Fibroblast of lung (primary cell): ENCODE measurements at regions not wholly inside any gene's neighbourhood (a gene's known extent, or its start where the extent isn't known, plus 50 kb on each side); places are given as distances from the start of the nearest gene placed in this dataset.

Source experiments
- CTCF ChIP-seq, 2 donors: IDR thresholded peaks in 1 of 2; conservative IDR thresholded peaks in 1 of 2; 1 replicate in 1 of 2; 2 replicates in 1 of 2; pipeline ENCODE4 v1.5.1; 2011 to 2012; ENCODE audit warnings: low read length in 2 of 2, control low read depth in 1 of 2, inconsistent platforms in 1 of 2, low read depth in 1 of 2, mild to moderate bottlenecking in 1 of 2
- EZH2 ChIP-seq: IDR thresholded peaks from 2 replicates; pipeline ENCODE4 v1.5.1; 2012; ENCODE audit warnings: low read length, control low read depth, mild to moderate bottlenecking; ENCODE audit errors: missing control alignments

- TF ChIP-seq CTCF (conservative IDR thresholded peaks at IDR 0.05 in 1 of 2, IDR thresholded peaks at IDR 0.05 in 1 of 2; ENCODE audit: low read depth in 1 of 2, low read length in 2 of 2) (no peak), EZH2 (no peak)
Observed at GRCh38 chr3:98681486-98681885, 81.7 kb upstream of the ST3GAL6 start.
